CD4-positive, alpha-beta T cell treated with Interleukin-17A for 1 hour (primary cell): ENCODE measurements at regions not wholly inside any gene's neighbourhood (a gene's known extent, or its start where the extent isn't known, plus 50 kb on each side); places are given as distances from the start of the nearest gene placed in this dataset.
"Not testable (repeated sequence)": the region's sequence is repeated elsewhere in the genome, so short reads cannot be mapped to it uniquely, and the experiment has no call there.

Experiments used
- DNase-seq: peaks from one replicate; pipeline ENCODE4 v3.0.0-alpha.2; 2020

DNA sequence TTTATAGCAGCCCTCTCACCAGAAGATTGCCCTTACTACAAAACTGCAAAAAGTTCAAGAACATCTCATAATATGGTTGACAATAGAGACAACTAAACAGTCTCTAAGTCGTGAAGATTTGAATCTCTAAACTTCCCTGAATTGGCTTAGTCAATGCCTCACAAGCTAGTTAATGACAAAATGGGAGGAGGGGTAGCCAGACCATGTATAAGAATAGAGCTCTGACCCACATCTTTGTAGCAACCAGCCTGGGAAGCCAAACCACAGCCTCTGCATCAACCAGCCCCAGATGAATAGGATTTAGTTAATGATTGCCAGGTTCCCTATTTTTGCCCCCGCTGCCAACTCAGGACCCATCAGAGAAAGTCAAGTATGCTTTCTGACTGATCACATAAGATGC is 1265.9 kb upstream of the PCDH10 start:
- not testable (repeated sequence) for DNase-seq

DNA sequence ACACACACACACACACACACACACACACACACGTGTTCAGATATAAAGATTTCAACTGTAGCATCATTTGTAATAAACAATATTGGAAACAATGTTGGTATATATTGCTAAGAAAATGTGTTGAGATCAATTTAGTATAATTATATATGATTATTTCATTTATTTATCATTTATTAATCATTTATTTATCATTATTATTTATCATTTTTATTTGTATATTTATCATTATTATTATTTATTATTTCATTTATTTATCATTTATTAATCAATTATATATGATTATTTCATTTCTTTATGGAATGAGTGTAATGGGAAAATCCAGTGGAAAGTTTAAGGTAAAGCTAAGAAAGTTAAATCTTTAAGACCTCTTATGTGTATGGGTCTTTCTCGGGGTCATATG is 1223.4 kb upstream of the PCDH10 start:
- not testable (repeated sequence) for DNase-seq

DNA sequence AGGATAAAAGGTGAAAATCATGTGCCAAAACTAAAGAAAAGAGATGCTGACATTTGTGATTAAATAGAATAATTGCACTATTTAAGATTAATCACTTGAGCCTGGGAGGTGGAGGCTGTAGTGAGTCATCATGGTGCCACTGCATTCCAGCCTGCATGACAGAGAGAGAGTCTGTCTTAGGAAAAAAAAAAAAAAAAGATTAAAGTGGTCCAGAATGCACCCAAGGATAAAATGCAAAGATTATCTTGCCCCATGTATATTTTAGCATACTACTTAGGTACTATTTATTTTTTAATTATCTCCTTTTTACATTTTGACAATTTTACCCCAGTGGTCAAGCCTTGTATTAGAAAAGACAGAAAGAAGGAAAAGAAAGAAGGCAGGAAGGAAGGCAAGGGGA is 1181.4 kb upstream of the PCDH10 start:
- not testable (repeated sequence) for DNase-seq

DNA sequence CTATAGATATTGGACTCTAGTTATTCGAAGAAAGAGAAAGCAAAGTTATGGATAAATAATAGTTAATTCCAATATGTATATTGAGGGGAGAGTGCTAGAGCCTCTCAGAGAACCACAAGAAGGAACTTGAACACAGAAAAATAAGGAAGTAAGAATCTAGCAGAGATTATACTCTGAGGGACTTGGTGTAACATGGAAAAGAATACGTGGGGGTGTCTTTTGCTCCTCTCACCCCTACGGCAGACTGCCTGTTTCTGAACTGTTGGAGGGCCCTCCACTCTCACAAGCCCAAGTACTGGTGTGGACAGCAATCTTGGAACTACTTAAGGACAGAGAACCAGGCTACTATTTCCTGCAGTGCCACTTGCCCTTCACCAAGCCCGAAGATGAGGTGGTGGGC is 1174.4 kb upstream of the PCDH10 start:
- DNase-seq = no peak

DNA sequence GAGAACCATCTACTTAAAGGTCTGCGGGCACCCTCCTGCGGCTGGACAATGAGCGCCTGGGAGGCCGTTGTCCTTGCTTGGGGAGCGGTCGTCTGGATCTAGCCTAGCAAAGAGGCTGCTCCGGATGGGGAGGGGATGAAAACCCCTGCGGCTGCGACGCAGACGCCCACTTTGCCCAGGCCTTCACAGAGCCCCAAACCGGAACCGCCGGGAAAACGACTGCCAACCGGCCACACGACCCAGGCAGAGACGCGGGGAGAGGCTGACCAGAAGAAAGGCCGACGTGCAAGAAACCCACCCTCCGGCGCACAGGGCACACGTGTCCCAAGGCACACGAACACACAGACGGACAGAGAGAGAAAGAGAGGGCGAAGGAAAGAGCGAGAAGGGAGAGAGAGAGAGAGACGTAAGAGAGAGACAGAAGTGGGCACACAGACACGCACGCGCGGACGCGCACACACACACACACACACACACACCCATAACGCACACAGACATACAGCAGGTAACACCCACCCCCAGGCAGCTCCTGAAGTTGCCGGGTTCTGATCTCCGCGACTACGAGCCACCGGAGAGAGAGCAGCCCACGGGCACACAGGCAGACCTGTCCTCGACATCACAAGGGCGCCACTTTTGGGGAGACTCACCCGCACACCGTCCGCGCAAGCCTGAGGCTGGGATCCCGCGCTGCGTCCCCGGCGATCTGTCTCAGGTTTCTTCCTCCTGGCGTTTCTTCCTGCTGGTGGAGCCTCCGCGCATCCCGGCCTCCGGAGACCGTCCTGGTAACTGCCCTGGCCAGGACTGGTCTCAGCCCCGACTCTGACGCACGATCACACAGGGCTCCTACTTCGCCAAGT is 1173.6 kb upstream of the PCDH10 start:
- not testable (repeated sequence) for DNase-seq

DNA sequence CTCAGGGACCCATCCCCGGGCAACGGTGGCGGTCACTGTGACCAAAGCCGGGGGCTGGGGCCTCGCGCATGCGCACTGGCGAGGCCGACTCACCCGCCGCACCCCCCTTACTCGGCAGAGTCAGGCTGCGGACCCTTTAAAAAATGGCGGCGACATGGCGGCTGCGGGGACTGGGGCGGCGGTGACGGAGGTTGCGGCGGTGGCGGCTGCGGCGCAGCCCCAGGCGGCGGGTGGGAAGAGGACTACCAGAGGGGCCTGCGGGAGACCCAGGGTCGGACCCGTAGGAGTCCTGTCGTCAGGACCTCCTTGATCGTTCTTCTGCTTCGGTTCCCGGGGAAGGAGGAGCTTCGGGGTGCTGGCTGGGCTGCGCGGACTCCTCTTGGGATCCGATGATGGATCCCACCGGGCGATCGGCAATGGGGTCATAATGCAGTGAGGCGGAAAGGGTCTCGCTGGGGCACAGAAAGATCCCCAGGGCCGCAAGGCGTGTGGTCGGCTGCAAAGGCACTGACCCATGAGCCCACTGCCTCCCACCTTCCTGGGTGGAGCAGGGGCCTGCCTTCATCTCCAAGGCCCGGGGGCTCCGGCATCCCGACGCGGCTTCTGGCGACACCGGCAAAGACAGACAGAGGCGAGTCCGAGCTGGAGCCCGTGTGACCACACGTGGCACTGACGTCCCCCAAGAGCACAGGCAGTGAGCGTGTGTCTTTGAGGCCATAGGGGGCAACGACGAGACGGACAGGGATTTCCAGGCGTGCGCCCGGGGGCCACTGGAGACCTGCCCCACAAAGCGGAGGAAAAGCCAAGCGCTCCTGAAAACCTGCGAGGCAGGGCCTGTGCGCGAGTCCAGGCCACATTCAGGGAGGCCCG is 1172.7 kb upstream of the PCDH10 start:
- peak; percentile 10 for DNase-seq

DNA sequence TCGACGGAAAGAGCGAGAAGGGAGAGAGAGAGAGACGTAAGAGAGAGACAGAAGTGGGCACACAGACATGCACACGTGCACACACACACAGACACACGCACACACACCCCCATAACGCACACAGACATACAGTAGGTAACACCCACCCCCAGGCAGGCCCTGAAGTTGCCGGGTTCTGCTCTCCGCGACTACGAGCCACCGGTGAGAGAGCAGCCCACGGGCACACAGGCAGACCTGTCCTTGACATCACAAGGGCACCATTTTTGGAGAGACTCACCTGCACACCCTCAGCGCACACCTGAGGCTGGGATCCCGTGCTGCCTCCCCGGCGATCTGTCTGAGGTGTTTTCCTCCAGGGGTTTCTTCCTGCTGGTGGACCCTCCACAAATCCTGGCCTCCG is 1171.0 kb upstream of the PCDH10 start:
- no peak for DNase-seq

DNA sequence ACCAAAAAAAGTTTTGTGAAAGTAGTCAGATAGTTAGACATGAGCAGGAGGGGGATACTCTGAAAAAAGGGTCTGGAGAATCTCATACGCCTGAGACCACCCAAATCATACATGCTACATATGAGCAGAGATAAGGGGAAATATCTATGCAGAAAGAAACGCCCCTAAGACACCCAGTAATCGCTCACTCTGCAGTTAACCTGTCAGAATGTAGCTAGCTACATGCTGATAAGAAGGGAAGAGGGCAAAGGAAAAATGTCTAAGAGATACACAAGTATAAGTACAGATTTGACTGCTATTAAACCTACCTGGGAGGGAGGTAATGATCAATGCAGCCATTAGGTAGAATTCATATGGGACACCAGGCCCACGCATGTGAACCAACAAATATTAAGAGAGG is 1159.5 kb upstream of the PCDH10 start:
- no peak for DNase-seq

DNA sequence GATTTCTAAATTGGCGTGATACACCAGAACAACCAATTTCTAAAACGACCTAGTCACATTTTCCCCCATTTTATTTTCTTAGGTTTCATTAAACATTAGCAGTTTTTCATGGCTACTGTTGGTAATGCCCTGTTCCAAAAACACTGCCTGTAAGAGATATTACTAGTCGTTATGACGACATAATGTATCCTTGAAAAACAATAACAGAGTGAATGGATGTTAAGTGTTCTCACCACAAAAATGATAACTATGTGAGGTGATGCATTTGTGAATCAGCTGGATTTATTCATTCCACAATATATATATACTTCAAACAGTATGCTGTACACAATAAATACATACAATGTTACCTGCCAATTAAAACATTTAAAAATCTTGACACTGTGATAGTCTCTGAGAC is 1147.6 kb upstream of the PCDH10 start:
- no peak for DNase-seq

DNA sequence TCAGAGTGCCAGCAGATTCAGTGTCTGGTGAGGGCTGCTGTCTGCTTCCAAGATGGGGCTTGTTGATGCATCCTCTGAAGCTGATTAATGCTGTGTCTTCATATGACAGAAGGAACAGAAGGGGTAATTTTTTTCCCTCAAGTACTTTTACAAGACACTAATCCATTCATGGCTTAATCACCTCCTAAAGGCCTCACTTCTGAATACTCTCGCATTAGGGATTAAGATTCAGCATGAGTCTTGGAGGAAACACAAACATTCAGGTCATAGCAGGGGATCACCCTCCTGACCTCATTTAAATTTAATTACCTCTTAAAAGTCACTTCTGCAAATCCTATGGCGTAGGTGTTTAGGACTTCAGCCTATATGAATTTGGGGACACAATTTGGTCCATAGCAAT is 1145.5 kb upstream of the PCDH10 start:
- no peak for DNase-seq

DNA sequence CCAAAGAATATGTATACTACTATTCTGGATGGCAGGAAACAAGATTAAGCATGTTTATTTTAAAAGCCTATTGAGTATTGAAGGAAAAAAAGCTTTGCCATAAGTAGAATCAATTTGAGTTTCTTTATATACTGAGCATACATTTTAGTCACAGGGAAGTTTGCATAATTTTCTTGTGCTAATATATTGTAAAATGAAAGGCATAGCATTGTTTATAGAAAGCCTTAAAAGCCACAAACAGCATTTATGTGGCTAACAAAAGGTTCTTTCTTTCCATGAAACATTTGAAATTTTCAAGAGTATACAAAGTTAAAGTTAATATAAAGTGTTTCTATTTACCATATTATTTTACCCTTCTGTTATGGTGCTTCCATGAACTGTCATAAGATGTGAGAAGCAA is 1133.8 kb upstream of the PCDH10 start:
- no peak for DNase-seq

DNA sequence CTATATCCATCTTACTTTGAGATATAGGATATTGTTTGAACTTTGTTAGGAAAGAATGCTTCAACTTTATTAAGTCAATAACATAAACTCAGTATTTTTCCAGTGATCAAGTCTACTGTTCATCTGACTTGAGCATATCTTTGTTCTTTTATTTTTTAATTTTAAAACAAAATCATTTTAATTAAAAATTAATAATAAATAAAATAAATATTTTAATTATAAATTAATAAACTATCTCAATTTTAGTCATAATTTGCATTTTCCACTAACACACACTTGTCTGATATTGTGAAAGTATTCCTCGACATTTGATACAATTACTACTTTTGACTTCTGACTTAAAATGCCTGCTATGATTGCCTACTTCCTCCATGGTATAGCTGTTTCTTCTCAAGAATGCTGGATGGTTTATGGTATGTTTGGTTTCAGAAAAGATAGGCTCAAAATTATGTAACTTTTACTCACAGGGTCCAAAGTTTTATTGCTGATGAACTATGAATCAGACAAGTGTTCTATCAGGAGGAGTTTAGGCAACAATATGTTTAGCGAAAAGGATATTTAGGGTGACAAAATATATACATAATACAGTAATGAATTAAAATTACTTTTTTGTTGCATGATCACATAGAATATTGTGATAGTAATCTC is 1132.3 kb upstream of the PCDH10 start:
- no peak for DNase-seq

DNA sequence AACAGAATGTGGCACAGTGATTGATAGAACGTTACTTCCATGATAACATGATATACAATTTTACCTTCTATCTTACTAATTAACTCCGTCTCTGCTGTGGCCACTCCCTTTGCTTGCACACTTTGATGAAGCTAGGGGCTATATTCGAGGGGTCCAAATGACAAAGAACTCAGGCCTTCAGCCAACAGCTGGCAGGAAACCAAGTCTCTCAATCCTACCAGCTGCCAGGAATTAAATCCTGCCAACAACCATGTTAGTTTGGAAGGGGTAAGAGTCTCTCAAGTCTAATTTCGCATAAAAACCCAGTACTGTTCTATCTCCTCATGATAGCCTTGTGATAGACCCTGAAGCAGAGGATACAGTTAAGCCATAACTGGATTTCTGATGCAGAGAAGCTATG is 1122.9 kb upstream of the PCDH10 start:
- no peak for DNase-seq

DNA sequence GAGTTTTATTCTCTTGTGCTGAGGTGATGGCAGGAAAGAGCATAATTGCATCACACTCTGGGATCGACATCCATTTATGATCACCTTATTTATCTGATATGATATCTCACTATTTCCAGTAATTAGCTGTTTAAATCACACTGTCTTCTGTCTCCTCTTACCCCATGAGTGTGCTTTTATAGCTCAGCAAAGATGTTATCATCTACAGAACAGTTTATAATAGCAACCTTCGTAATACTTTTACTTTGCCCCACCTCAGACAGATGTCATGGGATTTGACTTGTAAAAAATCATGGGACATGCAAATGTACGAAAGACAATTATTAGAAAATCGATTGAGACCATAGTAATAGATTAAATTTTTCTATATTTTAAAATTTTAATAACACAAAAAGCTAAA is 1122.3 kb upstream of the PCDH10 start:
- no peak for DNase-seq

DNA sequence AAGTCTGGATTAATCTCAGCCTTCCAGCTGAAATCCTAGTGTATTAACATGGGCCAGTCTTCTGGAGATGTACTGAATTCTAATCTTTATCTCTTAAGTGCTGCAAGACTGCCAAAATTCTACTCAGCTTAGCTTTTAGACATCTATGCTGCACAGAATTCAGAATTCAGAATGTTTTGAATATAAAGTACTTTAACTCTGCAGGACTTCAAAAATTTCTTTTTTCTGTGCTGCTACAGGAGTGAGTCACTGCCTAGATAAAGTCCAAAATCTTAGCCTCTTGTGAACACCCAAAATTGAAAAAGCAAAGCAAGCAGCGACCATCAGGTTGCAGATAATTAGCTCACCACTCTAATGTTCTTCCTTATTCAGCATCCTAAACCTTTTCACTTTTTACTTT is 1092.6 kb upstream of the PCDH10 start:
- no peak for DNase-seq

DNA sequence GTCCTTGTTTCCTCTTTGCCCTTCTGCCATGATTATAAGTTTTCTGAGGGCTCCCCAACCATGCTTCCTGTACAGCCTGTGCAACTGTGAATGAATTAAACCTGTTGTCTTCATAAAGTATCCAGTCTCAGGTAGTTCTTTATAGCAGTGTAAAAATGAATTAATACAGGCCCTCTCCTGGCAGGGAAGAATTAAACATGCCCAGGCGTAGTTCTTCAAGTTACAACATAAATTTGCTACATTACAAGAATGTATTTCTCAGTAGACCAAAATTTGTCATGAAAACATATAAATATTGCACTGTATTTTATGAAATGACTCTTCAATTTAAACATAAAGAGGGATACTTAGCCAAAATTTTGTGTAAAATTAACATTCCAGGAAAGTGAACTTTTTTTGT is 1089.9 kb upstream of the PCDH10 start:
- DNase-seq = no peak

DNA sequence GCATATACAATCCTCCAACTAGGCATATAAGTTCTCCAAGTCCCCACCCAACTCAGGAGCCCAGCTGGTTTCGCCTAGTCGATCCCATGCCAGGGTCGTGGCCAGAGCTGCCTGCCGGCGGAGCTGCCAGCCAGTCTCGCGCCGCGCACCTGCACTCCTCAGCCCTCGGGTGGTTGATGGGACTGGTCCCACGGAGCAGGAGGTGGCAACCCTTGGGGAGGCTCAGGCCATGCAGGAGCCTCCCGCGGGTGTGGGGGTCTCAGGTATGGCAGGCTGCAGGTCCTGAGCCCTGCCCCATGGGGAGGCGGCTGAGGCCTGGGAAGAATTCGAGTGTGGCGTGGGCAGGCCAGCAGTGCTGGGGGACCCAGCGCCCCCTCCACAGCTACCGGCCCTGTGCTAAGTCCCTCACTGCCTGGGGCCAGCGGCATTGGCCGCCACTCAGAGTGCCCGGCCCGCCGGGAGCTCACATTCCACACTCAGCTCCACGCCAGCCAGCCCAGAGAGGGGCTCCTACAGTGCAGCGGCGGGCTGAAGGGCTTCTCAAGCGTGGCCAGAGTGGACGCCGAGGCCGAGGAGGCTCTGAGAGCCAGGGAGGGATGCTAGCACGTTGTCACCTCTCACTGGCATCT is 1086.4 kb upstream of the PCDH10 start:
- DNase-seq = no peak

DNA sequence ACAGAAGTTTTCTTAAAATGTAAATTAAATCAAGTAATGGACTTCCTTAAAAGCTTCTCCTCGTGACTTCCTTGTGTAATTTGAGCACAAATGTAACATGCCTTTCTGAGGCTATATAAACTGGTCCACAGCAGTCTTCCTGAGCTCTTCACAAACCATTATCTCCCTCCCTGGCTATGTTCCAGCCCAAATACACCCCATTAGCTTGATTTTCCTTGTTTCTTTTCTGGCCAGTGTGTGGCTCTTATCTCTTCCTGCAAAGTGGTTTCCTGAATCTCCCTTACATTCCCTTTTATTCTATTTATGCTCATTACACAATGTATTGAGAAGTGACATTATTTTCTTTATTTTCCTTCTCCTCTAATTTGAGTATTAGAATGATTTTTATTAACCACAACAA is 1085.3 kb upstream of the PCDH10 start:
- DNase-seq = no peak

DNA sequence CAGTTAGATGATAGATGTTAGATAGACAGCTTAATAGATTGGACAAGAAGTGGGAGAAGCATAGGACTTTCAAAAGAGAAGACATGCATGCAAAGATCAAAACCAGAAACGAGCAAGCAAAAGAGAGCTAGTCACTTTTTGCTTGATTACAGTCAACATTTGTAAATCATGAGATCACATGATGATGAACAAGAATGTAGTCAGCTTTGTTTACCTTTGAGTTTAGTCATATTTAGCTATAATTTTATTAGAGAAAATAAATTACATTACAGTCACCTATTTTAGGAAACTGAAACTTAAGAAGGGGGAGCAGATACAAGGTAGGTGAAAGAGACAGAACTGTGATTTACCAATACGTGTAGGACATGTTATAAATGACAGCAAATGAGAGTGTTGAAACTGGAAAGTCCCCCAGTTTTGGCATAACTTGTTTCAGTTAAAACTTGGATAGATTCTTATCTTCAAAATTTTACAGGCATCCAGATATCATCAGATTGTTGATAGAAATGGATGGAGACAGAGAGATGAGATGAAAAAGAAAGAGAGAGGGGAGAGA is 1083.1 kb upstream of the PCDH10 start:
- DNase-seq = no peak

DNA sequence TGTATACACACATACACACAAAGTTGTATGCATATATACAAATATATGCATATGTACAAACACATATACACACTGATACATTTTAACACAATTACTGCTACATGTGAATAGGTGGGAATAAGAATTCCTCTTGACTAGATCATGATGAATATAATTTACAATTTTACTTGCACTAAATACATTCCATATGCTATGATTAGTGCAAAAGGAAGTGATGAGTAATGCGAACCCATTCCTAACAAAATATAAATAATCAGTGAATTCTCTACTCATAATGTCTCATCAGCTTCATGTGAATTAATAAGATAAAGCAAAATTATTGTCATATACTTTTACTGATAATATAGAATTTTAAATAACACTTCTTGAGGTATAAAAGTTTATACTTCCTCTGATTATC is 1077.3 kb upstream of the PCDH10 start:
- DNase-seq = no peak

DNA sequence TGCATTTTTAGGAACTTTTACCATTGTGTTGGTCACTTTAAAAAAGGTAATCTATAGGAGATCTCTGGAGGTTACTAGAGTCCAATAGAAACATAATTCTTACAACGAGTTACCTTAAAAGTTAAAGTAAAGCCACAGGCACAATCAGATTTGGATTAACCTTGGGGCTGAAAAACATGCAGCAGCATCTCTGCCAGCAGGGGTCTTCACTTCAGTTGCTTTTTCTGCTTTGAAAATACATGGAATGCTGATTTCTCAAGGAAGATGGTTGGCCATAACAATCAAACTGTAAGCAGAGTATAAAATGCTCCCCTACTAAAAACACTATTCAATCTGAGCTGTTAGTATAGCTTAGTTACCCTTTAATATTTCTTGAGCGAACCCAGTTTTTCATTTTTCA is 1072.3 kb upstream of the PCDH10 start:
- no peak for DNase-seq

DNA sequence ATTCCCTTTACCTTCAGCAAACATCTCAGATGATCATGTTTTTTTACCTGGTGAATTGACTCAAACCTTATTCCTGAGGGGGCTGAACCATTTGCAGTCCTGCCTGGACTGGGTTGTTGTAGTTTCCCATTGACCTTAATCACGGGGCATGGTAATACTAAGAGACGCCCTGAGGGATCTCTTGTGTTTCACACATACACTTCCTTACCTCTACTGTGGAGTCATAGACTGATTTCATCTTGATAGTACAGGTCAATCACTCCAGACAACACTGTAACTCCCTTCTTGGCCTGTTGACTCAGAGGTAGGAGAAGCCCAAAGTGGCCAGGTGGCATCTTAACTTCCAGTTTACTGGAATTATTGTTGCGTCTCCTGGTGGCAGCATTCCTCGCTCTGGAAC is 1064.0 kb upstream of the PCDH10 start:
- no peak for DNase-seq

DNA sequence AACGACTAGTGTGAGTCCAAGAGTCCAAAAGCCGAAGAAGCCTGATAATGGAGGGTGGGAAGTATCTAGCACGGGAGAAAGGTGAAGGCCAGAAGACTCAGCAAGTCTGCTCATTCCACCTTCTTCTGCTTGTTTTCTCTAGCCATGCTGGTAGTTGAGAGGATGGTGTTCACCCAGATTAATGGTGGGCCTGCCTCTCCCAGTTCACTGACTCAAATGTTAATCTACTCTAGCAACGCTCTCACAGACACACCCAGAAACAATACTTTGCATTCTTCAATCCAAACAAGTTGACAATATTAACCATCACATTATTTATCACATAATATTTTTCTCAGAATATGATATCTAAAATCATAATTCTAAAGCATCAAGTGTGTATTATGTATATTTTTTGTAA is 1055.1 kb upstream of the PCDH10 start:
- no peak for DNase-seq
